Activated CD4-positive, alpha-beta T cell treated with anti-CD3 and anti-CD28 coated beads, Interleukin-2, amount 10 ng/mL, durations not matched to agents 24 days and 14 days (primary cell): ENCODE measurements at regions not wholly inside any gene's neighbourhood (a gene's known extent, or its start where the extent isn't known, plus 50 kb on each side); places are given as distances from the start of the nearest gene placed in this dataset.

ENCODE experiments used
- DNase-seq: peaks from one replicate; pipeline ENCODE4 v3.0.0; 2022
- H3K27ac Mint-ChIP-seq: one replicate; pipeline ENCODE4 v1.8.0; 2022; ENCODE audit warnings: mild to moderate bottlenecking, mixed read lengths
- H3K27me3 Mint-ChIP-seq: one replicate; pipeline ENCODE4 v1.8.0; 2022; ENCODE audit warnings: mixed read lengths
- H3K36me3 Mint-ChIP-seq: one replicate; pipeline ENCODE4 v1.8.0; 2022; ENCODE audit warnings: low read depth, mild to moderate bottlenecking, mixed read lengths
- H3K4me1 Mint-ChIP-seq: one replicate; pipeline ENCODE4 v1.8.0; 2021; ENCODE audit warnings: mixed read lengths
- H3K4me3 Mint-ChIP-seq: one replicate; pipeline ENCODE4 v1.8.0; 2022; ENCODE audit warnings: mild to moderate bottlenecking, moderate library complexity, mixed read lengths
- H3K9me3 Mint-ChIP-seq: one replicate; pipeline ENCODE4 v1.8.0; 2021; ENCODE audit warnings: mixed read lengths
- intact Hi-C: fragments of 100-400 bp; cut with micrococcal nuclease; formaldehyde crosslinking; loops from one replicate; pipeline ENCODE4 v1.15.1; 2023

GRCh38 chr6:119594907-119595306, 245.3 kb upstream of the MAN1A1 start:
- no peak overlapping the region for H3K27ac Mint-ChIP-seq
- no peaks in the 10 kb centered on the region for H3K36me3 Mint-ChIP-seq
- H3K4me3 Mint-ChIP-seq: no peak overlapping the region
- intact Hi-C loops: no loop called here
- peaks cover 8% of the 10 kb centered on the region for H3K9me3 Mint-ChIP-seq
- DNase-seq: no peak
- H3K4me1 Mint-ChIP-seq: no peaks in the 10 kb centered on the region
- H3K27me3 Mint-ChIP-seq: peaks cover 17% of the 10 kb centered on the region

GRCh38 chr6:119591235-119591634, 241.7 kb upstream of the MAN1A1 start:
- Mint-ChIP-seq H3K4me1 (no peaks in the 10 kb centered on the region), H3K27ac (no peak overlapping the region), H3K4me3 (no peak overlapping the region), H3K36me3 (no peaks in the 10 kb centered on the region), H3K27me3 (peaks cover 21% of the 10 kb centered on the region), H3K9me3 (peaks cover 3% of the 10 kb centered on the region)
- DNase-seq: no peak
- intact Hi-C loops: no loop called here

- Mint-ChIP-seq H3K27me3 (peaks cover 20% of the 10 kb centered on the region), H3K36me3 (no peaks in the 10 kb centered on the region), H3K4me1 (no peaks in the 10 kb centered on the region), H3K9me3 (peaks cover 3% of the 10 kb centered on the region), H3K4me3 (no peak overlapping the region), H3K27ac (no peak overlapping the region)
- intact Hi-C loops: no loop called here
- DNase-seq: no peak
These were observed 240.5 kb upstream of the MAN1A1 start for GRCh38 chr6:119590066-119590465.

GRCh38 chr6:119587537-119587936, 238.0 kb upstream of the MAN1A1 start:
- Mint-ChIP-seq H3K4me1 (no peaks in the 10 kb centered on the region), H3K36me3 (no peaks in the 10 kb centered on the region), H3K9me3 (no peaks in the 10 kb centered on the region), H3K27ac (no peak overlapping the region), H3K4me3 (no peak overlapping the region), H3K27me3 (peaks cover 22% of the 10 kb centered on the region)
- DNase-seq: no peak
- intact Hi-C loops: no loop called here

DNA sequence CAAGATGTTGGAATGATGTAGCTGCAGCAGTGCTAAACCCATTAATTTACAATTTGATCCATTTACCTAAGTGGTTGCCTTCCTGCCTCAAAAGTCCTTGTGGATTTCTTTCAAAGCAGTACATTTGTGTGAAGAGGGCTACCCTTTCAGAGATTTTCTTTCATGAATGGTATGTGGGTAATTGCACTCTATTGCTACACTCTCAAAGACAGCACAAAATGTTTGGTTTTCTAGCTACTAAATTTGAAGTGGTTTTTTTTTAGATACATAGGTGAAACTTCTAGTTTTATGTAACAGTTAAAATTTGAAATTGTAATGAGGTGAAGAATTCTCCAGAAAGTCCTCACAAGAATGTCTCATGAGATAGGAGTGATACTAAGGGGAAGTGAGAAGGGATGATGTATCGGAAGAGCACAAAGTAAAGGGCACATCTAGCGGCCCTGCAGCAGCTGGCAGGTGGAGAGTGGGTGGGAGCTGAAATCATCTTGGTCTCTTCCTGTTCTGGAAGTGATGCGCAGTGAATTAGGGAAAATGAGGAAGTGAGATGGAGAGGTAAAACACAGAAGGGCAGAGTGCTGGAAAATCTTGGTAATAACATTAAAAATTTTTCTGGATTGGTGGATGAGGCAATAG, 236.8 kb upstream of the MAN1A1 start:
- no peak for DNase-seq
- intact Hi-C loops: no loop called here
- Mint-ChIP-seq H3K27me3 (peaks cover 24% of the 10 kb centered on the region), H3K36me3 (no peaks in the 10 kb centered on the region), H3K27ac (no peak overlapping the region), H3K4me1 (no peaks in the 10 kb centered on the region), H3K4me3 (no peak overlapping the region), H3K9me3 (no peaks in the 10 kb centered on the region)

DNA sequence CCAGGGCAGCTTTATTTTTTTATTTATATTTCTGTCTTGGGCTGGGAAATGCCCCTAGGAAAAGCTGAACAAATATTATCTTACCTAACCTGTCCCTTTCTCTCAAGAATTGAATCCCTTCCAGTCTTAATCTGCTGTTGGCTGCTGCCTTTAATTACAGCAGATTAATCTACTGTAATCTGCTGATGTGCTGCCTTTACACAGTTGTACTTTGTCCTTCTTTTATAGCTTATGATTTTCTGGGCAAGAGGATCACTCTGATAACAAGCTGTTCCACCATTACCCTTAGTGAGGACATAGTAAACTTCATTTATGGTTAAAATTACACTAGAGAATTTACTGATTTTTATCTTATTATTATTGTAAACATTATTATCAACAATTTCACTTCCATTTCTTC, 234.5 kb upstream of the MAN1A1 start:
- Mint-ChIP-seq H3K9me3 (no peaks in the 10 kb centered on the region), H3K27me3 (peaks cover 14% of the 10 kb centered on the region), H3K4me1 (no peaks in the 10 kb centered on the region), H3K27ac (no peak overlapping the region), H3K4me3 (no peak overlapping the region), H3K36me3 (no peaks in the 10 kb centered on the region)
- DNase-seq: no peak
- intact Hi-C loops: no loop called here

DNA sequence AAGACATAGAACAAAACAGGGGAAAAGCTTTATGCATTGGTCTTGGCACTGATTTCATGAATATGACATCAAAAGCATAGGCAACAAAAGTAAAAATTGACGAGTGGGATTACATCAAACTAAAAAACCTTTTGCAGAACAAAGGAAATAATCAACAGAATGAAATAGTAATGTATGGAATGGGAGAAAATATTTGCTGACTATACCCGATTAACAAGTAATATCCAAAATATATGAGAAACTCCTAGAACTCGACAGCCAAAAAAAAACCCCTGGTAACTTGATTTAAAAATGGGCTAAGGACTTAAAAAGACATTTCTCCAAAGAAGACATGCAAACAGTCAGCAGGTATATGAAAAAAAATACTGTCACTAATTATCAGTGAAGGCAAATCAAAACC, 231.7 kb upstream of the MAN1A1 start:
- Mint-ChIP-seq H3K4me3 (no peak overlapping the region), H3K9me3 (peaks cover 9% of the 10 kb centered on the region), H3K4me1 (no peaks in the 10 kb centered on the region), H3K36me3 (no peaks in the 10 kb centered on the region), H3K27ac (no peak overlapping the region), H3K27me3 (peaks cover 18% of the 10 kb centered on the region)
- intact Hi-C loops: no loop called here
- no peak for DNase-seq

- no peak for DNase-seq
- Mint-ChIP-seq H3K4me3 (no peak overlapping the region), H3K27ac (no peak overlapping the region), H3K9me3 (peaks cover 17% of the 10 kb centered on the region), H3K27me3 (peaks cover 9% of the 10 kb centered on the region), H3K36me3 (no peaks in the 10 kb centered on the region), H3K4me1 (no peaks in the 10 kb centered on the region)
- intact Hi-C loops: no loop called here
These were observed 226.2 kb upstream of the MAN1A1 start for GRCh38 chr6:119575721-119576120.

GRCh38 chr6:119568580-119568979, 219.0 kb upstream of the MAN1A1 start:
- intact Hi-C loops: no loop called here
- Mint-ChIP-seq H3K27me3 (no peaks in the 10 kb centered on the region), H3K36me3 (no peaks in the 10 kb centered on the region), H3K9me3 (no peaks in the 10 kb centered on the region), H3K27ac (no peak overlapping the region), H3K4me3 (no peak overlapping the region), H3K4me1 (no peaks in the 10 kb centered on the region)
- no peak for DNase-seq

GRCh38 chr6:119566546-119567260, 217.1 kb upstream of the MAN1A1 start:
- intact Hi-C loops: no loop called here
- Mint-ChIP-seq H3K27me3 (no peaks in the 10 kb centered on the region), H3K4me3 (no peak overlapping the region), H3K4me1 (no peaks in the 10 kb centered on the region), H3K27ac (no peak overlapping the region), H3K9me3 (no peaks in the 10 kb centered on the region), H3K36me3 (no peaks in the 10 kb centered on the region)
- no peak for DNase-seq

DNA sequence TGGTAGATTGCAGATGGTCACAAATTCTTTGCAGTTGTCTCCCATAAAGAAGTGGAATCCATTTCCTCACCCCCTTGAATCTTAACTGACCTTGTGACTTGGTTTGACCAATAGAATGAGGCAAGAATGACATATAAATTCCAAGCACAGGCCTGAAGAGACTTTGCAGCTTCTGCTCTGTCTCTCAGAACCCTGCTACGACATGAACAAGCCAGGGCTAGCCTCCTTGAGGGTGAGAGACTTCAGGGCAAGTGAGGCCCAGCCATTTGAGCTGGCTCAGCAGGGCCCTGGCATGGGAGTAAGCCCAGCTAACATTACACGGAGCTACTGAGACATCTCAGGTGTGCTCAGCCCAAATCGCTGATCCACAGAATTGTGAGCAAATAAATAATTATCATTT, 216.3 kb upstream of the MAN1A1 start:
- Mint-ChIP-seq H3K9me3 (no peaks in the 10 kb centered on the region), H3K27me3 (peaks cover 3% of the 10 kb centered on the region), H3K27ac (no peak overlapping the region), H3K4me3 (no peak overlapping the region), H3K4me1 (no peaks in the 10 kb centered on the region), H3K36me3 (no peaks in the 10 kb centered on the region)
- intact Hi-C loops: no loop called here
- DNase-seq: no peak

GRCh38 chr6:119562168-119562567, 212.6 kb upstream of the MAN1A1 start:
- Mint-ChIP-seq H3K9me3 (no peaks in the 10 kb centered on the region), H3K4me3 (no peak overlapping the region), H3K27ac (no peak overlapping the region), H3K4me1 (no peaks in the 10 kb centered on the region), H3K36me3 (no peaks in the 10 kb centered on the region), H3K27me3 (peaks cover 8% of the 10 kb centered on the region)
- DNase-seq: no peak
- intact Hi-C loops: no loop called here

- intact Hi-C loops: no loop called here
- Mint-ChIP-seq H3K27me3 (peaks cover 14% of the 10 kb centered on the region), H3K4me3 (no peak overlapping the region), H3K9me3 (no peaks in the 10 kb centered on the region), H3K4me1 (no peaks in the 10 kb centered on the region), H3K36me3 (no peaks in the 10 kb centered on the region), H3K27ac (no peak overlapping the region)
- no peak for DNase-seq
These were observed 210.0 kb upstream of the MAN1A1 start for GRCh38 chr6:119559586-119559985.

DNA sequence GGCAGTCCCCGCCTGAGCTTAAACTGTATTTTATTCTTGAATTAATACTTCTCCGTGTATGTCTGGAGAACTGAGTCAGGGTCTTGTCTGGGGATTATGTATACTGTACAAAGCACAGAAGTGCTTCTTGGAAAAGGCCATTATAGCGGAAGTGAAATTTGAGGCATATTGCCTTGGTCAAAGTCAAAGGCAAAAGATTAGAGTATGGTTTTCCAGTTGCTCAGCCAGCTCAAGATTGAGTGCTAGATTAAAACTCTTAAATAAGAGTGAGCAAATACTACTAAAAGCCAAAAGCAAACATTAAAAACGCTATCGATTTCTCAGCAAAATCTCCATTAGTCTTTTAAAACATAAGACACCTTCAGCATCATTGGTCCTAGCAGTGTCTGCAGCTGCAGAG, 207.7 kb upstream of the MAN1A1 start:
- Mint-ChIP-seq H3K27me3 (peaks cover 15% of the 10 kb centered on the region), H3K4me1 (no peaks in the 10 kb centered on the region), H3K4me3 (no peak overlapping the region), H3K27ac (no peak overlapping the region), H3K9me3 (no peaks in the 10 kb centered on the region), H3K36me3 (no peaks in the 10 kb centered on the region)
- DNase-seq: no peak
- intact Hi-C loops: no loop called here

DNA sequence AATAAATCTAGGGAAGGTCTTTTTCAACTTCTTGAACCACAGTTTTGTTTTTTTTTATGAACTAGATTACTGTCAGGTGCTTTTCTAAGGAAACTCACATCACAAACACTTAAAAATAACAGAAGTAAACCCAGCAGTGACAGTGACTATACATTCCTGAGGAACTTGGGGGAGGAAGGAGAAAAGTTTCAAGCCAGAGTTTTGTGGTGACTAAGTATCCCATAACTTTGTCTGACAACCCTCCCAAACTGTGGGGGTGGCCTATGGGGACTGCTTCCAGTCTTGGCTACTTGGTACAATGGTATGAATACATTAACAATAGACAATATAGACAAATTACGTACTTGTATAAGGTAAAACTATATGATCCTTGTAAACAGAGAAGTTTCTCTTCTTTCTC, 202.5 kb upstream of the MAN1A1 start:
- intact Hi-C loops: no loop called here
- Mint-ChIP-seq H3K4me1 (no peaks in the 10 kb centered on the region), H3K27ac (no peak overlapping the region), H3K27me3 (peaks cover 28% of the 10 kb centered on the region), H3K36me3 (no peaks in the 10 kb centered on the region), H3K4me3 (no peak overlapping the region), H3K9me3 (no peaks in the 10 kb centered on the region)
- DNase-seq: no peak
